ENCODE measurements at regions not wholly inside any gene's neighbourhood (a gene's known extent, or its start where the extent isn't known, plus 50 kb on each side); places are given as distances from the start of the nearest gene placed in this dataset.

- Histone ChIP-seq H2BK20ac (ENCODE audit: low read length) (no peak overlapping the region), H3K4ac (replicated peaks; ENCODE audit: insufficient read length, low read depth, low read length) (no peak overlapping the region), H3K23ac (ENCODE audit: insufficient read length) (no peak overlapping the region), H2BK120ac (replicated peaks; ENCODE audit: low read depth, low read length) (no peak overlapping the region), H2BK12ac (ENCODE audit: low read depth, low read length) (no peak overlapping the region), H3K79me2 (ENCODE audit: control insufficient read depth in 1 of 2, insufficient read depth in 2 of 2, low read length in 2 of 2) (no peaks in the 10 kb centered on the region), H2AK5ac (ENCODE audit: low read depth, low read length) (no peak overlapping the region), H3K79me1 (ENCODE audit: low read depth, low read length) (no peaks in the 10 kb centered on the region), H3K36me3 (ENCODE audit: control insufficient read depth in 2 of 4, insufficient read depth in 4 of 4, low read length in 3 of 4) (no peaks in the 10 kb centered on the region), H3K9ac (replicated peaks in 1 of 4; ENCODE audit: extremely low read depth in 1 of 4, low read depth in 3 of 4, low read length in 3 of 4) (no peak overlapping the region), H3K18ac (ENCODE audit: extremely low read depth, low read length) (no peak overlapping the region), H4K91ac (replicated peaks; ENCODE audit: insufficient read length, low read length) (no peak overlapping the region), H3K23me2 (ENCODE audit: low read depth, low read length) (no peaks in the 10 kb centered on the region), H3K4me2 (ENCODE audit: insufficient read depth in 1 of 2, low read depth in 2 of 2, low read length in 2 of 2) (no peak overlapping the region), H3K4me3 (ENCODE audit: extremely low read depth in 1 of 4, insufficient read depth in 2 of 4, low read depth in 3 of 4, low read length in 4 of 4) (no peak overlapping the region), H4K20me1 (replicated peaks in 1 of 2; ENCODE audit: control insufficient read depth in 1 of 2, insufficient read depth in 2 of 2, low read length in 2 of 2) (no peaks in the 10 kb centered on the region), H4K5ac (ENCODE audit: insufficient read length, low read depth, low read length) (no peak overlapping the region), H3K56ac (replicated peaks; ENCODE audit: insufficient read length, low read depth, low read length) (no peak overlapping the region), H3K27me3 (replicated peaks in 1 of 4; ENCODE audit: control insufficient read depth in 3 of 4, extremely low read depth in 1 of 4, insufficient read depth in 3 of 4, low read length in 3 of 4) (no peaks in the 10 kb centered on the region), H3K9me3 (ENCODE audit: insufficient read depth in 2 of 2, low read depth in 1 of 2, low read length in 1 of 2) (no peaks in the 10 kb centered on the region), H3K4me1 (replicated peaks in 1 of 4; ENCODE audit: control insufficient read depth in 3 of 4, insufficient read depth in 4 of 4, low read length in 3 of 4) (no peaks in the 10 kb centered on the region), H4K8ac (ENCODE audit: extremely low read depth, insufficient read depth, low read length) (no peak overlapping the region), H2BK15ac (ENCODE audit: low read length) (no peak overlapping the region), H3K27ac (ENCODE audit: low read depth, low read length) (no peak overlapping the region), H2BK5ac (ENCODE audit: low read depth, low read length) (no peak overlapping the region), H3K14ac (ENCODE audit: insufficient read length) (no peak overlapping the region), H2AFZ (ENCODE audit: low read length) (no peak overlapping the region)
- TF ChIP-seq SRF (IDR thresholded peaks at IDR 0.05; ENCODE audit: low read depth, low read length) = no peak
- no peak for TF ChIP-seq NANOG (IDR thresholded peaks at IDR 0.05; ENCODE audit: insufficient read depth, low read depth, low read length, poor library complexity, severe bottlenecking)
- TF ChIP-seq POLR2AphosphoS5 (IDR thresholded peaks at IDR 0.05; ENCODE audit: low read depth, low read length) = no peak
- TF ChIP-seq NRF1 (IDR thresholded peaks at IDR 0.05; ENCODE audit: low read depth, low read length) = no peak
- no peak for TF ChIP-seq RFX5 (IDR thresholded peaks at IDR 0.05; ENCODE audit: borderline replicate concordance, low read depth, low read length)
- 91 to 100% methylated on average over 1 to 3 of the region's 3 CpGs for WGBS, 2 experiments (ENCODE audit: extremely low coverage in 1 of 2, insufficient coverage in 1 of 2, insufficient read length in 1 of 2, insufficient replicate concordance in 2 of 2, low coverage in 1 of 2, low lambda C conversion rate in 2 of 2, missing lambda C conversion rate in 1 of 2)
- FAIRE-seq (no peak), DNase-seq (ENCODE audit: low read depth in 1 of 2, low spot score in 2 of 2) (no peak)
- CTCF ChIA-PET (ENCODE audit: partially characterized antibody) = interaction anchor here (0.7 kb wide), 1 partner anchor 214 kb away, joined by 3 read pairs; no protein-coding TSS in a partner anchor
- POLR2A ChIA-PET (ENCODE audit: partially characterized antibody) = no interaction called here
Measured at GRCh38 chrX:99973572-99974226, 436.4 kb downstream of the PCDH19 start.

All from H1 (cell line).